ENCODE measurements at regions not wholly inside any gene's neighbourhood (a gene's known extent, or its start where the extent isn't known, plus 50 kb on each side); places are given as distances from the start of the nearest gene placed in this dataset.

- TF ChIP-seq ETS1 (IDR thresholded peaks at IDR 0.05): no peak
- TF ChIP-seq CREB1 (CRISPR knock-in tag; IDR thresholded peaks at IDR 0.05; ENCODE audit: low read depth): no peak
- no peak for TF ChIP-seq NANOG (IDR thresholded peaks at IDR 0.05; ENCODE audit: borderline replicate concordance)
- TF ChIP-seq EZH2 (IDR thresholded peaks at IDR 0.05; ENCODE audit: low read depth, unreplicated experiment): no peak
- TF ChIP-seq POLR2AphosphoS5 (IDR thresholded peaks at IDR 0.05; ENCODE audit: low read depth): no peak
These were observed 134.9 kb upstream of the SLC14A2 start (continued) for GRCh38 chr18:45480219-45481015.

- no peak overlapping the region for H3K27ac ChIP-seq (ENCODE audit: low read depth)
- H3K4me2 ChIP-seq: no peak overlapping the region
- no peaks in the 10 kb centered on the region for H3K79me2 ChIP-seq (replicated peaks; ENCODE audit: insufficient read depth)
- DNase-seq (ENCODE audit: low spot score) (no peak), ATAC-seq (no peak)
- H3K4me3 ChIP-seq: no peak overlapping the region
- Mint-ChIP-seq H3K36me3 (ENCODE audit: low read depth) (no peaks in the 10 kb centered on the region), H3K4me1 (no peaks in the 10 kb centered on the region), H3K9me3 (no peaks in the 10 kb centered on the region), H3K27ac (no peak overlapping the region), H3K27me3 (ENCODE audit: insufficient read depth, low read depth, poor library complexity) (no peaks in the 10 kb centered on the region), H3K4me3 (no peak overlapping the region)
- no peaks in the 10 kb centered on the region for H3K36me3 ChIP-seq (ENCODE audit: insufficient read depth)
- no peaks in the 10 kb centered on the region for H3K4me1 ChIP-seq (ENCODE audit: insufficient read depth)
- peaks cover 6% of the 10 kb centered on the region; the same call in 1 of the 2 replicates for H3K9me2 ChIP-seq (ENCODE audit: insufficient read depth)
- no peaks in the 10 kb centered on the region for H3F3A ChIP-seq (replicated peaks; ENCODE audit: low read depth)
- H4K20me1 ChIP-seq (replicated peaks; ENCODE audit: insufficient read depth): no peaks in the 10 kb centered on the region
- H2AFZ ChIP-seq: no peak overlapping the region
- TF ChIP-seq CREB1 (CRISPR knock-in tag; IDR thresholded peaks at IDR 0.05; ENCODE audit: low read depth) (no peak), EZH2phosphoT487 (IDR thresholded peaks at IDR 0.05; ENCODE audit: unreplicated experiment) (no peak), POLR2AphosphoS5 (IDR thresholded peaks at IDR 0.05; ENCODE audit: low read depth) (no peak), REST (IDR thresholded peaks at IDR 0.05; ENCODE audit: unreplicated experiment) (no peak), ZNF114 (CRISPR knock-in tag; IDR thresholded peaks at IDR 0.05) (no peak), ETS1 (IDR thresholded peaks at IDR 0.05) (no peak), STAT1 (IDR thresholded peaks at IDR 0.05; ENCODE audit: unreplicated experiment) (no peak), JUNB (IDR thresholded peaks at IDR 0.05; ENCODE audit: unreplicated experiment) (no peak), ZNF462 (CRISPR knock-in tag; IDR thresholded peaks at IDR 0.05) (no peak)
- no peaks in the 10 kb centered on the region for H3K27me3 ChIP-seq (ENCODE audit: insufficient read depth)
These were observed 133.5 kb upstream of the SLC14A2 start for GRCh38 chr18:45481821-45482220.
